Loucy (cell line): ENCODE measurements at regions not wholly inside any gene's neighbourhood (a gene's known extent, or its start where the extent isn't known, plus 50 kb on each side); places are given as distances from the start of the nearest gene placed in this dataset.

ENCODE experiments used
- H2AFZ ChIP-seq: fragments of 200-600 bp; sonication (generic); 2 replicates; pipeline ENCODE4 v1.6.0; 2016; ENCODE audit warnings: antibody characterized with exemption, mild to moderate bottlenecking, low read length, moderate library complexity
- H3F3A ChIP-seq: fragments of 200-600 bp; 2 replicates; pipeline ENCODE4 v1.6.0; 2016; ENCODE audit warnings: antibody characterized with exemption, low read depth, mild to moderate bottlenecking
- H3K27me3 ChIP-seq: fragments of 200-600 bp; sonication (generic); 2 replicates; pipeline ENCODE4 v1.6.1; 2014; ENCODE audit warnings: low read length, mild to moderate bottlenecking; ENCODE audit not compliant: insufficient read depth, poor library complexity, severe bottlenecking
- H3K36me3 ChIP-seq: fragments of 200-600 bp; sonication (generic); 2 replicates; pipeline ENCODE4 v1.6.1; 2016; ENCODE audit warnings: low read length; ENCODE audit not compliant: insufficient read depth
- H3K4me1 ChIP-seq: fragments of 200-600 bp; sonication (generic); 2 replicates; pipeline ENCODE4 v1.5.1; 2014; ENCODE audit warnings: low read length, mild to moderate bottlenecking; ENCODE audit not compliant: insufficient read depth, poor library complexity, severe bottlenecking
- H3K4me2 ChIP-seq: fragments of 200-600 bp; sonication (generic); 2 replicates; pipeline ENCODE4 v1.6.0; 2014; ENCODE audit warnings: antibody characterized with exemption, low read length, low read depth, mild to moderate bottlenecking; ENCODE audit not compliant: poor library complexity, severe bottlenecking
- H3K4me3 ChIP-seq: fragments of 200-600 bp; sonication (generic); 2 replicates; pipeline ENCODE4 v1.5.1; 2014; ENCODE audit warnings: low read length, mild to moderate bottlenecking, mixed read lengths; ENCODE audit not compliant: poor library complexity, severe bottlenecking
- H3K79me2 ChIP-seq: fragments of 200-600 bp; sonication (generic); 2 replicates; pipeline ENCODE4 v1.6.1; 2014; ENCODE audit warnings: low read length; ENCODE audit not compliant: insufficient read depth
- H3K9ac ChIP-seq: fragments of 200-600 bp; sonication (generic); 2 replicates; pipeline ENCODE4 v1.6.0; 2014; ENCODE audit warnings: mild to moderate bottlenecking, low read depth, low read length, moderate library complexity; ENCODE audit not compliant: poor library complexity, severe bottlenecking
- H3K9me2 ChIP-seq: fragments of 200-600 bp; sonication (generic); replicated peaks from 2 replicates; pipeline ENCODE4 v1.6.1; 2016; ENCODE audit warnings: low read depth, low read length, mixed read lengths
- H3K9me3 ChIP-seq: fragments of 200-600 bp; sonication (generic); 2 replicates; pipeline ENCODE4 v1.6.1; 2014; ENCODE audit warnings: mild to moderate bottlenecking, antibody characterized with exemption, low read length, low read depth; ENCODE audit not compliant: insufficient read depth
- H4K20me1 ChIP-seq: fragments of 200-600 bp; sonication (generic); 2 replicates; pipeline ENCODE4 v1.6.0; 2014; ENCODE audit warnings: antibody characterized with exemption, low read length, mild to moderate bottlenecking; ENCODE audit not compliant: insufficient read depth, poor library complexity, severe bottlenecking
- EZH2phosphoT487 ChIP-seq: fragments of 200-600 bp; IDR thresholded peaks from 2 replicates; pipeline ENCODE4 v1.6.1; 2018; ENCODE audit warnings: antibody characterized with exemption, mild to moderate bottlenecking, moderate library complexity, borderline replicate concordance
- TF ChIP-seq, protein P1 (sequence below): fragments of 200-600 bp; sonication (generic); conservative IDR thresholded peaks from 2 replicates; pipeline ENCODE4 v1.5.1; 2014; ENCODE audit warnings: mild to moderate bottlenecking, antibody characterized with exemption, low read length

DNA sequence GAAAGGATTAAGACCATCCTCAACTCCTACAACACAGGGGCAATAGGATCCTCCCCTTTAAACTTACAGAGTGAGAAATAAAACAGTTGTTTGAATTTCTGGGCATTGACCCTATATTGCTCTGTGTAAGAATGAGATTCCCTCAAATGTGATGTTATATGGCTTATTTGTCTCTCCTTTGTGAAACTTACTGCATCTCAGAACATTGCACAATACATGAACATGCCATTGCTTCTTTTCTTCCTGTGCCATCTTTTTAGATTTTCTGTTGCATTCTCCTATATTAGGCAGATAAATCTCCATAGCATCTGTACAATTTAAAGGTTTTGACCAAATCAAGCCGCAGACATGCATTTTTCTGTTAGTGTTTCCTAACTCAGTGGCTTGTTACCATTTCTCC, 941.9 kb upstream of the FANCL start:
- Histone ChIP-seq H3K27me3 (no peaks in the 10 kb centered on the region), H3K79me2 (no peaks in the 10 kb centered on the region), H3K9me3 (no peaks in the 10 kb centered on the region), H3K4me3 (no peak overlapping the region), H3K4me2 (no peak overlapping the region), H3K36me3 (no peaks in the 10 kb centered on the region), H3K9ac (no peak overlapping the region), H3K9me2 (no peaks in the 10 kb centered on the region), H3K4me1 (no peaks in the 10 kb centered on the region), H4K20me1 (no peaks in the 10 kb centered on the region), H2AFZ (0 out of 2 replicates have a peak overlapping the region, but pooled peaks have one; percentile 9), H3F3A (no peaks in the 10 kb centered on the region)
- TF ChIP-seq, protein P1, sequence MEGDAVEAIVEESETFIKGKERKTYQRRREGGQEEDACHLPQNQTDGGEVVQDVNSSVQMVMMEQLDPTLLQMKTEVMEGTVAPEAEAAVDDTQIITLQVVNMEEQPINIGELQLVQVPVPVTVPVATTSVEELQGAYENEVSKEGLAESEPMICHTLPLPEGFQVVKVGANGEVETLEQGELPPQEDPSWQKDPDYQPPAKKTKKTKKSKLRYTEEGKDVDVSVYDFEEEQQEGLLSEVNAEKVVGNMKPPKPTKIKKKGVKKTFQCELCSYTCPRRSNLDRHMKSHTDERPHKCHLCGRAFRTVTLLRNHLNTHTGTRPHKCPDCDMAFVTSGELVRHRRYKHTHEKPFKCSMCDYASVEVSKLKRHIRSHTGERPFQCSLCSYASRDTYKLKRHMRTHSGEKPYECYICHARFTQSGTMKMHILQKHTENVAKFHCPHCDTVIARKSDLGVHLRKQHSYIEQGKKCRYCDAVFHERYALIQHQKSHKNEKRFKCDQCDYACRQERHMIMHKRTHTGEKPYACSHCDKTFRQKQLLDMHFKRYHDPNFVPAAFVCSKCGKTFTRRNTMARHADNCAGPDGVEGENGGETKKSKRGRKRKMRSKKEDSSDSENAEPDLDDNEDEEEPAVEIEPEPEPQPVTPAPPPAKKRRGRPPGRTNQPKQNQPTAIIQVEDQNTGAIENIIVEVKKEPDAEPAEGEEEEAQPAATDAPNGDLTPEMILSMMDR = no peak
- no peak for TF ChIP-seq EZH2phosphoT487

DNA sequence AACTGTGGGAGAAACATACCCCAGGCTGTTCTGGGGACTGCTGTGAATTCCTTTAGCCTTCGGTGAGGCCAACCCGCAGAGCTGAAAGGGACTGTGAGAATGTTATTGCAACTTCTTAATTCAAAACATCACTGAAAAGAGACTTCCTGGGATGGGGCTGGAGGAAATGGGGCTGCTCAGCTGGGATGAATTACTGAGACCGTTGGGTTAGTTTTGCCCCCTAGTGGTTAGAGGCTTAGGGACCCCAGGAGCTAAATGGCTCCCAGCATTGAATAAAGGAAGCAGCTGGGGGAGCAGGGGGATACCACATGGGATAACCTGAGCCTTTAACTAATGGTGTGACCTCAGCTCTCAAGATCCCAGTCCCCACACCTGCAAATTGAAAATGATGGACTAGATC, 941.1 kb upstream of the FANCL start:
- Histone ChIP-seq H3K79me2 (no peaks in the 10 kb centered on the region), H3K9ac (no peak overlapping the region), H3F3A (no peaks in the 10 kb centered on the region), H3K4me2 (no peak overlapping the region), H3K9me3 (no peaks in the 10 kb centered on the region), H3K36me3 (no peaks in the 10 kb centered on the region), H4K20me1 (no peaks in the 10 kb centered on the region), H3K9me2 (no peaks in the 10 kb centered on the region), H3K27me3 (no peaks in the 10 kb centered on the region), H3K4me1 (peaks cover 6% of the 10 kb centered on the region), H2AFZ (peak overlapping the region; percentile 69), H3K4me3 (no peak overlapping the region)
- TF ChIP-seq, protein P1 = peak; percentile 91
- TF ChIP-seq EZH2phosphoT487 = no peak

DNA sequence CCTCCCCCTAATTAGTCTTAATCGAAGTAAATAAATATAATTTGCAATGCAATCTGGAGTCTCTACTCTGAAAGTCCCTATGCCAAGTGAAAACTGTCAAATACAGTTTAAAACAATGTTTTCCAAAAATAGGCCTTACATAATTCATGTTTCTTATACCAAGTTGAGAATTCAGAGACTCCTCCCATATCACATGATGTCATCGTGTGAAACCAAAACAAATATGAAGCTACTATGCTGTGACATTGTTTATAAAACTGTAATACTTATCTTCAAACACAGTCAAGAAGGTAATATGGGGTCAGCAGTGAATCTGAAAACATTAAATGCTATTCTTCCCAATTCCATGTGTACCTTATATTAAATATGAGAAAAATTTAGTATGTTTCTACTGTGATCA, 940.2 kb upstream of the FANCL start:
- Histone ChIP-seq H3K79me2 (no peaks in the 10 kb centered on the region), H3K9me3 (no peaks in the 10 kb centered on the region), H3K4me3 (no peak overlapping the region), H3K4me2 (no peak overlapping the region), H4K20me1 (no peaks in the 10 kb centered on the region), H3K36me3 (no peaks in the 10 kb centered on the region), H3K4me1 (peaks cover 6% of the 10 kb centered on the region), H3K9me2 (no peaks in the 10 kb centered on the region), H3K9ac (no peak overlapping the region), H2AFZ (no peak overlapping the region), H3K27me3 (no peaks in the 10 kb centered on the region), H3F3A (no peaks in the 10 kb centered on the region)
- TF ChIP-seq, protein P1 = no peak
